Common myeloid progenitor, CD34-positive (primary cell): ENCODE measurements at regions not wholly inside any gene's neighbourhood (a gene's known extent, or its start where the extent isn't known, plus 50 kb on each side); places are given as distances from the start of the nearest gene placed in this dataset.

ENCODE experiments used
- CTCF ChIA-PET: fragments of 350-600 bp; sonication (Branson Sonifier 250); formaldehyde crosslinking; loops from one replicate; lab custom pipeline; 2021; ENCODE audit warnings: antibody characterized with exemption; lab: Charles Lee
- POLR2A ChIA-PET: fragments of 350-600 bp; sonication (Branson Sonifier 250); formaldehyde crosslinking; loops from one replicate; lab custom pipeline; 2021; ENCODE audit warnings: antibody characterized with exemption; lab: Charles Lee
- DNase-seq, 3 donors: peaks; one replicate each; pipeline versions ENCODE4 v3.0.0 to v3.0.0-alpha.2; 2013
- H3K27ac ChIP-seq, 2 experiments: 1 replicate in 1 of 2; 2 replicates in 1 of 2; pipeline ENCODE4 v1.7.0; 2013; ENCODE audit warnings: inconsistent platforms in 2 of 2, low read length in 2 of 2, mild to moderate bottlenecking in 2 of 2, low read depth in 1 of 2, moderate library complexity in 1 of 2; ENCODE audit not compliant: severe bottlenecking in 2 of 2, insufficient read depth in 1 of 2, poor library complexity in 1 of 2
- H3K27me3 ChIP-seq, 5 experiments: replicated peaks in 2 of 5; 1 replicate in 3 of 5; 2 replicates in 2 of 5; pipeline versions ENCODE4 v1.6.1 to v1.7.0; 2013; ENCODE audit warnings: low read length in 4 of 5, mild to moderate bottlenecking in 2 of 5, moderate library complexity in 2 of 5, inconsistent platforms in 1 of 5; ENCODE audit not compliant: insufficient read depth in 5 of 5, control insufficient read depth in 4 of 5
- H3K36me3 ChIP-seq, 4 experiments: 1 replicate in 2 of 4; 2 replicates in 2 of 4; pipeline versions ENCODE4 v1.6.1 to v1.7.0; 2013; ENCODE audit warnings: low read length in 3 of 4, control low read depth in 1 of 4, mild to moderate bottlenecking in 1 of 4; ENCODE audit not compliant: control insufficient read depth in 4 of 4, insufficient read depth in 4 of 4
- H3K4me1 ChIP-seq, 4 experiments: 1 replicate in 3 of 4; 2 replicates in 1 of 4; pipeline versions ENCODE4 v1.6.1 to v1.7.1; 2013; ENCODE audit warnings: low read length in 3 of 4, mild to moderate bottlenecking in 3 of 4, control low read depth in 1 of 4, inconsistent platforms in 1 of 4, moderate library complexity in 1 of 4; ENCODE audit not compliant: control insufficient read depth in 4 of 4, insufficient read depth in 4 of 4; ENCODE audit errors: control extremely low read depth in 1 of 4
- H3K4me3 ChIP-seq, 7 experiments: 1 replicate in 4 of 7; 2 replicates in 3 of 7; pipeline versions ENCODE4 v1.5.1 to v1.7.0; 2013; ENCODE audit warnings: mild to moderate bottlenecking in 7 of 7, low read length in 6 of 7, moderate library complexity in 6 of 7, inconsistent platforms in 2 of 7, low read depth in 2 of 7, control low read depth in 1 of 7; ENCODE audit not compliant: insufficient read depth in 4 of 7, control insufficient read depth in 1 of 7; ENCODE audit errors: extremely low read depth in 1 of 7
- H3K9me3 ChIP-seq, 5 experiments: 1 replicate in 4 of 5; 2 replicates in 1 of 5; pipeline versions ENCODE4 v1.6.1 to v1.7.1; 2013; ENCODE audit warnings: low read length in 4 of 5, mild to moderate bottlenecking in 2 of 5, inconsistent platforms in 1 of 5, low read depth in 1 of 5, moderate library complexity in 1 of 5; ENCODE audit not compliant: control insufficient read depth in 4 of 5, insufficient read depth in 2 of 5; ENCODE audit errors: control extremely low read depth in 1 of 5
- WGBS: methylation state at CpG from one replicate; pipeline ENCODE4 v1.1.5; 2013; ENCODE audit not compliant: insufficient coverage; 5-methylcytosine and 5-hydroxymethylcytosine counted together

DNA sequence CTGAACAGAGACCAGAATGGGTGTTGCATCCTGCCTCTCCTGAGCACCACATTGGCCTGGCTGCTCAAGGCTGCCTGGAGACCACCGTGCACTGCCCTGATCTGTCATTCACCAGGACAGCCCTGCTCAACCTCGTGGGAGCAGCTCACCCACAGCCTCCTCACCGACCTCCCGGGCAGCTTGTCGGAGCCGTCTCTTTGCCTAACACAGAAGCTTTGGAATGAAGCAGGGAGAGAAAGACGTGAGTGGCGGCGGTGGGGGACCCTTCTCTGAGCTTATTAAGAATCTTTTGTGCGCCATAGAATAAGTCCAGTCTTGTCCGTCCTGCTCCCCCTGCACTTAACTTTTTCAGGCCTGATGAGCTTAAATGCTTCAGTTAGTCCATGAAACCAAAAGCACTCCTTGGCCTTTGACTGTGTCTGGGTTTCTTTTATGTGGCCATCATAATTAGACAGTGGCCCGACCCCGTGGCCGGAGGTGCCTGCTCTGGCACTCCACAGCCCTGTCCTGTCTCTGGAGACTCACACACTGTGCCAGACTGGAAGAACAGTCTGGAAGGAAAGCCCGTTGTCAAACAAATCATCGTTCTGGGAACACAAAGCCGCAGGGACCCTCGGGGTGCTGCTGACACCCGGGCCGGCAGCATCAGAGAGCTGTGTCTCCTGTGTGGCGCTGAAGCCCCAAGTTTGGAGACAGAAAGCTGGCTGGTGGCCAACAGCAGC lies 192.8 kb downstream of the BCOR start:
- 81% methylated on average over 21 of the region's 21 CpGs for WGBS
- DNase-seq: no peak
- ChIA-PET CTCF (interaction anchor here (1.0 to 1.2 kb wide), 3 partner anchors 13 to 188 kb away, joined by 3 read pairs; no protein-coding TSS in a partner anchor), POLR2A (no interaction called here)
- H3K4me1 ChIP-seq: peaks cover 0 to 19% (median 12%) of the 10 kb centered on the region in 4 experiments
- H3K27ac ChIP-seq: no peak overlapping the region
- H3K9me3 ChIP-seq: no peaks in the 10 kb centered on the region
- peaks cover 0 to 20% (median 0%) of the 10 kb centered on the region in 5 experiments for H3K27me3 ChIP-seq
- no peaks in the 10 kb centered on the region for H3K36me3 ChIP-seq
- no peak overlapping the region for H3K4me3 ChIP-seq

GRCh38 chrX:39905538-39905891 lies 192.2 kb downstream of the BCOR start:
- Histone ChIP-seq H3K27me3 (peaks cover 0 to 17% (median 0%) of the 10 kb centered on the region in 5 experiments), H3K27ac (no peak overlapping the region), H3K4me3 (peak overlapping the region in 1 of 7 experiments; percentile 5), H3K4me1 (peaks cover 0 to 19% (median 12%) of the 10 kb centered on the region in 4 experiments), H3K9me3 (no peaks in the 10 kb centered on the region), H3K36me3 (no peaks in the 10 kb centered on the region)
- DNase-seq: peak; percentile 12 to 59 (median 46)
- ChIA-PET POLR2A (interaction anchor here (0.6 kb wide), 1 partner anchor 191 kb away, joined by 3 read pairs; no protein-coding TSS in a partner anchor), CTCF (interaction anchor here (0.6 to 1.2 kb wide), 3 partner anchors 12 to 175 kb away, joined by 3 read pairs; no protein-coding TSS in a partner anchor)
- 54% methylated on average over 12 of the region's 14 CpGs for WGBS

DNA sequence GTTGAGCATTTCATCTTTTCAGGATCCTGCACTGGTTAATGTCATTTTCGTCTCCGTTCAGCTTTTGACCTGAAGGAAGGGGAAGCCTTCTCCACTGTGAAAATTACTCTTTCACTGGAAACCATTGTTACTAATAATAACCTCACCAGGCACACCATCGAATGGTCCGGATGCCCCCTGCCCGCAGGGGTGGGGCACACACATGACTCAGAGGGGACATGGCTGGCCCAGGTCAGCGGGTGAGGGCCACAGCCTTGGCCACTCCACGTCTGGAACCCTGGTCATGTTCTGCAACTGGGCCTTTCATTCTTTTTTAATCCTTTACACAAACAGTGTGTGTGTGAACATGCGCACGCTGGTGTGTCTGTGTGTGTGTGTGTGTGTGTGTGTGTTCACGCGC lies 191.8 kb downstream of the BCOR start:
- ChIA-PET POLR2A (interaction anchor here (0.6 kb wide), 1 partner anchor 191 kb away, joined by 3 read pairs; no protein-coding TSS in a partner anchor), CTCF (interaction anchor here (0.6 to 1.0 kb wide), 2 partner anchors 12 to 150 kb away, joined by 3 read pairs; no protein-coding TSS in a partner anchor)
- Histone ChIP-seq H3K36me3 (no peaks in the 10 kb centered on the region), H3K4me3 (peak overlapping the region in 1 of 7 experiments; percentile 5), H3K27me3 (peaks cover 0 to 16% (median 0%) of the 10 kb centered on the region in 5 experiments), H3K4me1 (peaks cover 0 to 19% (median 12%) of the 10 kb centered on the region in 4 experiments), H3K9me3 (no peaks in the 10 kb centered on the region), H3K27ac (no peak overlapping the region)
- DNase-seq: no peak
- 55% methylated on average over 6 of the region's 11 CpGs for WGBS

DNA sequence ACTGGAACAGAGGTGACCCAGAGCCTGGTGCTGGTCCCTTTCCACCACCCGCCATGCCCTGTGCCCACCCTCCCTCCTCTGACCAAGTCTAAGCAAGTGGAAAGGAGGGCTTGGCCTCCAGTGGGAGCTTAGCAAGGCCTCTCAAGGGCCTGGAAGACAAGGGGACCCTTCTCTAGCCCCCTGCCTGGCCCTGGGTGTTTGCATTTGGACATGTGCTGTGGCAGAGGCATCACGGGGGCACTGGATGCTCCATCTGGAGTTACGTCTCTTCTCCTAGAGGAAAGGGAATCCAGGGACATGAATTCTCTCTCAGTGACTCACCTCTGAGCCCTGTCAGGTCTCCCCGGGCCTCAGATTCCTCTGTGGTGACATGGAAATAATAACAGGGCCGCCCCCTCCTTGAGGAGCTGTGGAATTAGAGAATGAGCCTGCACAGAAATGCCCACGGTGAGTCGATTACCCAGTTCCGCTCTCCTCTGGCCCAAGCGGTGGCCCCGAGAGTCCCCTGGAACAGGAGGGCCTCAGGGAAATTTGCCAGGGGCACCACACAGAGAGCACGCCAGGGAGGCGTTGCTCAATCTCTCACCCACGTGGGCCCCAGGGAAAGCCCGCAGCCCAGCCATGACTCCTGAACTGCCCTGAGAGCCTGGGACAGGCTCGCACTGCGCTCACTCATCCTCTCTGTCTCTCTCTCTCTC lies 189.6 kb downstream of the BCOR start:
- CTCF ChIA-PET: no interaction called here
- DNase-seq: peak in 1 of 3 donors; percentile 31
- H3K27me3 ChIP-seq: peaks cover 0 to 10% (median 0%) of the 10 kb centered on the region in 5 experiments
- POLR2A ChIA-PET: no interaction called here
- H3K27ac ChIP-seq: no peak overlapping the region
- peaks cover 0 to 2% (median 0%) of the 10 kb centered on the region in 5 experiments for H3K9me3 ChIP-seq
- no peaks in the 10 kb centered on the region for H3K36me3 ChIP-seq
- WGBS: 77% methylated on average over 15 of the region's 16 CpGs
- no peak overlapping the region for H3K4me3 ChIP-seq
- peaks cover 0 to 19% (median 12%) of the 10 kb centered on the region in 4 experiments for H3K4me1 ChIP-seq

DNA sequence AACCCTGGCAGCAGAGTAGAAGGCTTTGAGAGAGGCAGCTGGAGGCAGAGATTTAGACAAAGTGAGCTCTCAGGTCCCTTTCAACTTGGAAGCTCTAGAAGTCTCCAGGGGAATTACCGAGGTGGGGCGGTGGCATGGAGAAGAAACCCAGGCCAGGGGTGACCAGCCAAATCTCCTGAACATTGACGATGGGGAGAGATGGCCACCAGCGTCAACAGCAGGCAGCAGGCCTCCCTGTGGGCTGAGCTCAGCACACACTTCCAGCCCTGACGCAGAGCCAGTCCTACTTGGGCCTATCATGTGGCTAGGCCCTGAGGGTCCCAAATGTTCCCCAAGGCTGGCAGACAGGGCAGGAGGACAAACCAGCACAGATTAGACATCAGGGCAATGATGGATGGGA lies 187.8 kb downstream of the BCOR start:
- no peak for DNase-seq
- 98% methylated on average over 5 of the region's 5 CpGs for WGBS
- ChIA-PET POLR2A (no interaction called here), CTCF (no interaction called here)
- Histone ChIP-seq H3K9me3 (peaks cover 0 to 6% (median 0%) of the 10 kb centered on the region in 5 experiments), H3K4me3 (no peak overlapping the region), H3K36me3 (no peaks in the 10 kb centered on the region), H3K4me1 (peaks cover 0 to 19% (median 10%) of the 10 kb centered on the region in 4 experiments), H3K27ac (no peak overlapping the region), H3K27me3 (peaks cover 0 to 10% (median 0%) of the 10 kb centered on the region in 5 experiments)

DNA sequence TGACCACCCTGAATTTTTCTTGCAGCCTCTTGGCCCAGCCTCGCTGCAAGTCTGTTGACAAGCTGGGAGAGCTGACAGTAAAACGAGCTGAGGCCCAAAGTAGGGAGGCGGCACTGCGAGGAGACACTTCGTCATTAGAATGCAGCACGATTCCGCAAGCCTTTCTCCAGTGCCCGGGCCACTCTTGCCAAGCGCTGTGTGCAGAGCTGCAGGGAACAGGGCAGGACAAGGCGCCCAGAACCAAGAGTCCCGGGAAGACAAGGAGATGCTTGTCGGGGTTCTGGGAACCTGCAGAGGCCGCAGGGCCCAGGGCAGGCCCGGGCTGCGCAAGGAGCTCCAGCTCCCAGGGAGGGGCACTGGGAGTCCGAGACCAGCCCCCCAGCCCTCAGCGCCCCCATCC lies 187.1 kb downstream of the BCOR start:
- CTCF ChIA-PET: no interaction called here
- POLR2A ChIA-PET: no interaction called here

More for the DNA sequence above, 187.1 kb downstream of the BCOR start:
- DNase-seq: no peak
- Histone ChIP-seq H3K36me3 (no peaks in the 10 kb centered on the region), H3K4me1 (peaks cover 0 to 13% (median 5%) of the 10 kb centered on the region in 4 experiments), H3K27ac (no peak overlapping the region), H3K27me3 (peaks cover 0 to 10% (median 0%) of the 10 kb centered on the region in 5 experiments), H3K9me3 (peaks cover 0 to 6% (median 0%) of the 10 kb centered on the region in 5 experiments), H3K4me3 (no peak overlapping the region)
- 93% methylated on average over 15 of the region's 17 CpGs for WGBS
